ENCODE measurements at regions not wholly inside any gene's neighbourhood (a gene's known extent, or its start where the extent isn't known, plus 50 kb on each side); places are given as distances from the start of the nearest gene placed in this dataset.

DNA sequence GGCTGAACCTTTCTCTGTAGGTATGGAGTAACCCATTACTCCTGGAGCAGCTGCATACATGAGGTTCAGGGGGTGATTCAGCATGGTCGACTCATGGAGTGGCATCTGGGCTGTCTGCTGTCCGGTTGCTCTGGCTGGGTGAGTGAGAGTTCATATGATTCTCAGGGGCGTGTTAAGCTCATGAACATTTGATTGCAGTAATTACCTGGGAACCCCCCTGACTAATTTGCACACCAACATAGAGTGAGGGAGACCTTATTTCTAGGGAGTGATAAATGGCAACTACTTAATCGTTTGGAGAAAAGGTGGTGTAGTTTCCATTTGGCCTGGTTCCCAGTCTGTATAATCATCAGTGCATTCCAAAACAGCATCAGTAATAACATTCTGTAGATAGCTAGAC, 661.9 kb downstream of the ETS1 start:
- no peak for DNase-seq (ENCODE audit: low read depth, low spot score)
- WGBS (ENCODE audit: insufficient coverage, insufficient replicate concordance, low lambda C conversion rate, missing lambda C conversion rate) = 16% methylated on average over 4 of the region's 4 CpGs
- no peak for FAIRE-seq
- ChIA-PET SMC1A (ENCODE audit: uncharacterized antibody, unreplicated experiment) (no interaction called here), CTCF (no interaction called here), POLR2A (no interaction called here), RAD21 (ENCODE audit: unreplicated experiment) (no interaction called here)
- TF ChIP-seq, protein P1, sequence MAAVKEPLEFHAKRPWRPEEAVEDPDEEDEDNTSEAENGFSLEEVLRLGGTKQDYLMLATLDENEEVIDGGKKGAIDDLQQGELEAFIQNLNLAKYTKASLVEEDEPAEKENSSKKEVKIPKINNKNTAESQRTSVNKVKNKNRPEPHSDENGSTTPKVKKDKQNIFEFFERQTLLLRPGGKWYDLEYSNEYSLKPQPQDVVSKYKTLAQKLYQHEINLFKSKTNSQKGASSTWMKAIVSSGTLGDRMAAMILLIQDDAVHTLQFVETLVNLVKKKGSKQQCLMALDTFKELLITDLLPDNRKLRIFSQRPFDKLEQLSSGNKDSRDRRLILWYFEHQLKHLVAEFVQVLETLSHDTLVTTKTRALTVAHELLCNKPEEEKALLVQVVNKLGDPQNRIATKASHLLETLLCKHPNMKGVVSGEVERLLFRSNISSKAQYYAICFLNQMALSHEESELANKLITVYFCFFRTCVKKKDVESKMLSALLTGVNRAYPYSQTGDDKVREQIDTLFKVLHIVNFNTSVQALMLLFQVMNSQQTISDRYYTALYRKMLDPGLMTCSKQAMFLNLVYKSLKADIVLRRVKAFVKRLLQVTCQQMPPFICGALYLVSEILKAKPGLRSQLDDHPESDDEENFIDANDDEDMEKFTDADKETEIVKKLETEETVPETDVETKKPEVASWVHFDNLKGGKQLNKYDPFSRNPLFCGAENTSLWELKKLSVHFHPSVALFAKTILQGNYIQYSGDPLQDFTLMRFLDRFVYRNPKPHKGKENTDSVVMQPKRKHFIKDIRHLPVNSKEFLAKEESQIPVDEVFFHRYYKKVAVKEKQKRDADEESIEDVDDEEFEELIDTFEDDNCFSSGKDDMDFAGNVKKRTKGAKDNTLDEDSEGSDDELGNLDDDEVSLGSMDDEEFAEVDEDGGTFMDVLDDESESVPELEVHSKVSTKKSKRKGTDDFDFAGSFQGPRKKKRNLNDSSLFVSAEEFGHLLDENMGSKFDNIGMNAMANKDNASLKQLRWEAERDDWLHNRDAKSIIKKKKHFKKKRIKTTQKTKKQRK (IDR thresholded peaks at IDR 0.05; ENCODE audit: low read depth, low read length) = no peak
- TF ChIP-seq RCOR1 (conservative IDR thresholded peaks at IDR 0.05; ENCODE audit: low read depth, low read length) (no peak), HDGF (IDR thresholded peaks at IDR 0.05) (no peak), SPI1 (IDR thresholded peaks at IDR 0.05; ENCODE audit: borderline replicate concordance, insufficient read depth, low read depth, low read length) (no peak), PAX5 (IDR thresholded peaks at IDR 0.05; ENCODE audit: borderline replicate concordance, low read depth, low read length) (no peak), ZNF24 (IDR thresholded peaks at IDR 0.05) (no peak), HCFC1 (IDR thresholded peaks at IDR 0.05; ENCODE audit: low read length) (no peak), SUZ12 (IDR thresholded peaks at IDR 0.05; ENCODE audit: unreplicated experiment) (no peak), IRF4 (IDR thresholded peaks at IDR 0.05; ENCODE audit: low read depth, low read length) (no peak), RAD51 (IDR thresholded peaks at IDR 0.05) (no peak), EED (IDR thresholded peaks at IDR 0.05; ENCODE audit: low read depth) (no peak), TBL1XR1 (IDR thresholded peaks at IDR 0.05; ENCODE audit: low read depth, low read length) (no peak), CHD2 (IDR thresholded peaks at IDR 0.05; ENCODE audit: borderline replicate concordance, low read depth, low read length) (no peak), MEF2B (IDR thresholded peaks at IDR 0.05; ENCODE audit: partially characterized antibody, poor library complexity, severe bottlenecking) (no peak), NR2F1 (conservative IDR thresholded peaks at IDR 0.05) (no peak)
- TF ChIP-seq, protein P2, sequence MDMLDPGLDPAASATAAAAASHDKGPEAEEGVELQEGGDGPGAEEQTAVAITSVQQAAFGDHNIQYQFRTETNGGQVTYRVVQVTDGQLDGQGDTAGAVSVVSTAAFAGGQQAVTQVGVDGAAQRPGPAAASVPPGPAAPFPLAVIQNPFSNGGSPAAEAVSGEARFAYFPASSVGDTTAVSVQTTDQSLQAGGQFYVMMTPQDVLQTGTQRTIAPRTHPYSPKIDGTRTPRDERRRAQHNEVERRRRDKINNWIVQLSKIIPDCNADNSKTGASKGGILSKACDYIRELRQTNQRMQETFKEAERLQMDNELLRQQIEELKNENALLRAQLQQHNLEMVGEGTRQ (IDR thresholded peaks at IDR 0.05; ENCODE audit: borderline replicate concordance, low read depth, low read length) = no peak
- TF ChIP-seq, protein P3, sequence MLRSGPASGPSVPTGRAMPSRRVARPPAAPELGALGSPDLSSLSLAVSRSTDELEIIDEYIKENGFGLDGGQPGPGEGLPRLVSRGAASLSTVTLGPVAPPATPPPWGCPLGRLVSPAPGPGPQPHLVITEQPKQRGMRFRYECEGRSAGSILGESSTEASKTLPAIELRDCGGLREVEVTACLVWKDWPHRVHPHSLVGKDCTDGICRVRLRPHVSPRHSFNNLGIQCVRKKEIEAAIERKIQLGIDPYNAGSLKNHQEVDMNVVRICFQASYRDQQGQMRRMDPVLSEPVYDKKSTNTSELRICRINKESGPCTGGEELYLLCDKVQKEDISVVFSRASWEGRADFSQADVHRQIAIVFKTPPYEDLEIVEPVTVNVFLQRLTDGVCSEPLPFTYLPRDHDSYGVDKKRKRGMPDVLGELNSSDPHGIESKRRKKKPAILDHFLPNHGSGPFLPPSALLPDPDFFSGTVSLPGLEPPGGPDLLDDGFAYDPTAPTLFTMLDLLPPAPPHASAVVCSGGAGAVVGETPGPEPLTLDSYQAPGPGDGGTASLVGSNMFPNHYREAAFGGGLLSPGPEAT (IDR thresholded peaks at IDR 0.05; ENCODE audit: low read depth) = no peak
- TF ChIP-seq, protein P4, sequence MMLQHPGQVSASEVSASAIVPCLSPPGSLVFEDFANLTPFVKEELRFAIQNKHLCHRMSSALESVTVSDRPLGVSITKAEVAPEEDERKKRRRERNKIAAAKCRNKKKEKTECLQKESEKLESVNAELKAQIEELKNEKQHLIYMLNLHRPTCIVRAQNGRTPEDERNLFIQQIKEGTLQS (IDR thresholded peaks at IDR 0.05; ENCODE audit: borderline replicate concordance, extremely low read depth, low read depth, low read length) = no peak
- H3K27me3 ChIP-seq (replicated peaks in 1 of 2; ENCODE audit: control insufficient read depth in 2 of 2, insufficient read depth in 2 of 2, low read length in 1 of 2) = no peaks in the 10 kb centered on the region
- no peak overlapping the region for H3K27ac ChIP-seq (ENCODE audit: control insufficient read depth, insufficient read depth)
- H3K36me3 ChIP-seq (ENCODE audit: control insufficient read depth in 2 of 2, insufficient read depth in 2 of 2, low read length in 1 of 2) = no peaks in the 10 kb centered on the region
- H3K4me1 ChIP-seq (ENCODE audit: control insufficient read depth, insufficient read depth, low read length) = no peaks in the 10 kb centered on the region
- no peaks in the 10 kb centered on the region for H3K79me2 ChIP-seq (ENCODE audit: control insufficient read depth, insufficient read depth, low read length)
- no peak overlapping the region for H3K4me2 ChIP-seq (ENCODE audit: control insufficient read depth, insufficient read depth)
- in situ Hi-C loops (cut with MboI) (no loop called here), intact Hi-C loops (cut with micrococcal nuclease; ENCODE audit: unreplicated experiment) (no loop called here)
- no peaks in the 10 kb centered on the region for H3K9me3 ChIP-seq (replicated peaks; ENCODE audit: control insufficient read depth, insufficient read depth, low read length)
- H4K20me1 ChIP-seq (ENCODE audit: control insufficient read depth, insufficient read depth) = no peaks in the 10 kb centered on the region
- no peak overlapping the region for H2AFZ ChIP-seq (ENCODE audit: control insufficient read depth, low read depth, low read length)
- H3K4me3 ChIP-seq = no peak overlapping the region
- ATAC-seq = no peak
- no peak overlapping the region for H3K9ac ChIP-seq (ENCODE audit: control insufficient read depth, insufficient read depth, low read length)
- no TSS peak for BruUV-seq (replicated peaks)

All from GM12878 (cell line).